DMS 273 (cell line): ENCODE measurements at regions not wholly inside any gene's neighbourhood (a gene's known extent, or its start where the extent isn't known, plus 50 kb on each side); places are given as distances from the start of the nearest gene placed in this dataset.

Experiments used
- DNase-seq: peaks from one replicate; lab custom pipeline; 2025; ENCODE audit not compliant: unreplicated experiment; lab: John Stamatoyannopoulos, UW

GRCh38 chr6:165830761-165831160 lies 167.7 kb upstream of the PDE10A start:
- no peak for DNase-seq

GRCh38 chr6:165829376-165829775 lies 166.3 kb upstream of the PDE10A start:
- no peak for DNase-seq

- DNase-seq: no peak
These were observed 164.1 kb upstream of the PDE10A start for GRCh38 chr6:165827190-165827518.

- DNase-seq: no peak
These were observed 163.6 kb upstream of the PDE10A start for GRCh38 chr6:165826487-165827189.

GRCh38 chr6:165825256-165825815 lies 162.3 kb upstream of the PDE10A start:
- DNase-seq: no peak

GRCh38 chr6:165823609-165824326 lies 160.7 kb upstream of the PDE10A start:
- no peak for DNase-seq

- DNase-seq: no peak
These were observed 159.5 kb upstream of the PDE10A start for GRCh38 chr6:165822501-165822900.

GRCh38 chr6:165821754-165822153 lies 158.7 kb upstream of the PDE10A start:
- DNase-seq: no peak

- no peak for DNase-seq
These were observed 157.9 kb upstream of the PDE10A start for GRCh38 chr6:165820934-165821333.

GRCh38 chr6:165820407-165820806 lies 157.4 kb upstream of the PDE10A start:
- DNase-seq: no peak

GRCh38 chr6:165819394-165819793 lies 156.4 kb upstream of the PDE10A start:
- no peak for DNase-seq

- no peak for DNase-seq
These were observed 155.2 kb upstream of the PDE10A start for GRCh38 chr6:165818200-165818599.

- DNase-seq: no peak
These were observed 154.7 kb upstream of the PDE10A start for GRCh38 chr6:165817771-165818170.

- no peak for DNase-seq
These were observed 154.1 kb upstream of the PDE10A start for GRCh38 chr6:165817148-165817547.

GRCh38 chr6:165814679-165815078 lies 151.6 kb upstream of the PDE10A start:
- DNase-seq: no peak

- DNase-seq: no peak
These were observed 148.5 kb upstream of the PDE10A start for GRCh38 chr6:165811512-165811911.

GRCh38 chr6:165808021-165808420 lies 145.0 kb upstream of the PDE10A start:
- DNase-seq: no peak

- DNase-seq: no peak
These were observed 144.4 kb upstream of the PDE10A start for GRCh38 chr6:165807249-165807960.

- no peak for DNase-seq
These were observed 143.2 kb upstream of the PDE10A start for GRCh38 chr6:165806126-165806810.

- no peak for DNase-seq
These were observed 142.6 kb upstream of the PDE10A start for GRCh38 chr6:165805636-165806035.

- DNase-seq: no peak
These were observed 142.1 kb upstream of the PDE10A start for GRCh38 chr6:165805067-165805555.
